H9 (cell line): ENCODE measurements at regions not wholly inside any gene's neighbourhood (a gene's known extent, or its start where the extent isn't known, plus 50 kb on each side); places are given as distances from the start of the nearest gene placed in this dataset.

Source experiments
- DNase-seq: peaks from one replicate; pipeline ENCODE4 v3.0.0-alpha.2; 2017
- H2AFZ ChIP-seq: one replicate; pipeline ENCODE4 v1.6.1; 2013; ENCODE audit warnings: mild to moderate bottlenecking, low read length, control low read depth, moderate library complexity
- H2AK5ac ChIP-seq: 2 replicates; pipeline ENCODE4 v1.6.1; 2013; ENCODE audit warnings: low read length, control low read depth, mixed read lengths; ENCODE audit not compliant: insufficient read length
- H2BK120ac ChIP-seq: one replicate; pipeline ENCODE4 v1.6.1; 2013; ENCODE audit warnings: low read depth, mild to moderate bottlenecking, low read length, control low read depth, inconsistent platforms; ENCODE audit not compliant: poor library complexity, severe bottlenecking
- H2BK12ac ChIP-seq: 2 replicates; pipeline ENCODE4 v1.6.1; 2013; ENCODE audit warnings: low read length, control low read depth, mixed read lengths, low read depth; ENCODE audit not compliant: insufficient read length
- H2BK15ac ChIP-seq: 2 replicates; pipeline ENCODE4 v1.6.1; 2013; ENCODE audit warnings: low read depth, low read length, control low read depth
- H2BK20ac ChIP-seq: one replicate; pipeline ENCODE4 v1.6.1; 2013; ENCODE audit warnings: low read depth, mild to moderate bottlenecking, low read length, control low read depth, inconsistent platforms; ENCODE audit not compliant: poor library complexity, severe bottlenecking
- H2BK5ac ChIP-seq: 2 replicates; pipeline ENCODE4 v1.6.1; 2013; ENCODE audit warnings: low read length, control low read depth, mixed read lengths; ENCODE audit not compliant: insufficient read length
- H3K14ac ChIP-seq: 2 replicates; pipeline ENCODE4 v1.6.1; 2013; ENCODE audit warnings: low read length, control low read depth; ENCODE audit not compliant: insufficient read depth
- H3K18ac ChIP-seq: 2 replicates; pipeline ENCODE4 v1.6.1; 2013; ENCODE audit warnings: low read depth, mild to moderate bottlenecking, mixed read lengths, low read length, control low read depth; ENCODE audit not compliant: insufficient read length
- H3K23ac ChIP-seq: 2 replicates; pipeline ENCODE4 v1.6.1; 2013; ENCODE audit warnings: low read length, control low read depth, mixed read lengths, low read depth; ENCODE audit not compliant: insufficient read length
- H3K23me2 ChIP-seq: 2 replicates; pipeline ENCODE4 v1.6.1; 2013; ENCODE audit warnings: low read depth, mild to moderate bottlenecking, mixed read lengths, low read length, control low read depth; ENCODE audit not compliant: insufficient read length, poor library complexity, severe bottlenecking
- H3K27ac ChIP-seq: 2 replicates; pipeline ENCODE4 v1.5.1; 2013; ENCODE audit warnings: low read length, control low read depth, mixed read lengths, low read depth; ENCODE audit not compliant: insufficient read length
- H3K27me3 ChIP-seq: 2 replicates; pipeline ENCODE4 v1.6.1; 2013; ENCODE audit warnings: low read length, control low read depth, inconsistent platforms; ENCODE audit not compliant: insufficient read depth
- H3K4ac ChIP-seq: 2 replicates; pipeline ENCODE4 v1.6.1; 2013; ENCODE audit warnings: low read depth, mild to moderate bottlenecking, control low read depth, inconsistent platforms, low read length, moderate library complexity
- H3K4me1 ChIP-seq: 2 replicates; pipeline ENCODE4 v1.6.1; 2013; ENCODE audit warnings: low read length, control low read depth, inconsistent platforms; ENCODE audit not compliant: insufficient read depth
- H3K4me2 ChIP-seq: 2 replicates; pipeline ENCODE4 v1.6.1; 2013; ENCODE audit warnings: low read length, control low read depth, mixed read lengths; ENCODE audit not compliant: insufficient read length, insufficient read depth
- H3K56ac ChIP-seq: 2 replicates; pipeline ENCODE4 v1.6.1; 2013; ENCODE audit warnings: low read depth, mild to moderate bottlenecking, mixed read lengths, low read length, control low read depth; ENCODE audit not compliant: insufficient read length
- H3K79me1 ChIP-seq: 2 replicates; pipeline ENCODE4 v1.6.1; 2013; ENCODE audit warnings: low read depth, mild to moderate bottlenecking, moderate library complexity, low read length, control low read depth, inconsistent platforms; ENCODE audit not compliant: insufficient read depth, poor library complexity, severe bottlenecking
- H3K79me2 ChIP-seq: 2 replicates; pipeline ENCODE4 v1.6.1; 2013; ENCODE audit warnings: low read length, control low read depth, inconsistent platforms; ENCODE audit not compliant: insufficient read depth
- H3K9ac ChIP-seq: 2 replicates; pipeline ENCODE4 v1.6.1; 2013; ENCODE audit warnings: low read length, control low read depth, mixed read lengths; ENCODE audit not compliant: insufficient read length; ENCODE audit errors: extremely low read depth
- H3K9me3 ChIP-seq: one replicate; pipeline ENCODE4 v1.6.1; 2013; ENCODE audit warnings: low read depth, low read length, inconsistent platforms; ENCODE audit not compliant: control insufficient read depth
- H3T11ph ChIP-seq: one replicate; pipeline ENCODE4 v1.6.1; 2013; ENCODE audit warnings: mild to moderate bottlenecking, low read length, control low read depth, inconsistent platforms
- H4K20me1 ChIP-seq: one replicate; pipeline ENCODE4 v1.6.1; 2013; ENCODE audit not compliant: control insufficient read depth, insufficient read length, insufficient read depth
- H4K5ac ChIP-seq: 2 replicates; pipeline ENCODE4 v1.6.1; 2013; ENCODE audit warnings: low read depth, mild to moderate bottlenecking, mixed read lengths, low read length, control low read depth; ENCODE audit not compliant: insufficient read length
- H4K8ac ChIP-seq: replicated peaks from 2 replicates; pipeline ENCODE4 v1.6.1; 2013; ENCODE audit warnings: low read length, control low read depth, mixed read lengths, low read depth; ENCODE audit not compliant: insufficient read length
- H4K91ac ChIP-seq: 2 replicates; pipeline ENCODE4 v1.6.1; 2013; ENCODE audit warnings: low read depth, mild to moderate bottlenecking, moderate library complexity, mixed read lengths, low read length, control low read depth; ENCODE audit not compliant: insufficient read length
- H3K27ac Mint-ChIP-seq, 3 experiments: 2 replicates in 2 of 3; 3 replicates in 1 of 3; pipeline ENCODE4 v1.8.0; 2020 to 2021; ENCODE audit warnings: mixed read lengths in 3 of 3, mild to moderate bottlenecking in 1 of 3, moderate library complexity in 1 of 3
- H3K27me3 Mint-ChIP-seq: 2 replicates; pipeline ENCODE4 v1.8.0; 2021; ENCODE audit warnings: low read depth, mild to moderate bottlenecking, moderate library complexity, mixed read lengths
- H3K36me3 Mint-ChIP-seq, 3 experiments: 2 replicates in 2 of 3; 3 replicates in 1 of 3; pipeline ENCODE4 v1.8.0; 2020 to 2021; ENCODE audit warnings: low read depth in 3 of 3, mixed read lengths in 3 of 3; ENCODE audit not compliant: insufficient read depth in 1 of 3
- H3K4me1 Mint-ChIP-seq, 2 experiments: 2 replicates each; pipeline ENCODE4 v1.8.0; 2020; ENCODE audit warnings: mixed read lengths in 2 of 2
- H3K4me3 Mint-ChIP-seq, 2 experiments: 2 replicates in 1 of 2; 3 replicates in 1 of 2; pipeline ENCODE4 v1.8.0; 2020 to 2021; ENCODE audit warnings: mild to moderate bottlenecking in 2 of 2, mixed read lengths in 2 of 2, moderate library complexity in 1 of 2
- H3K9me3 Mint-ChIP-seq, 2 experiments: 2 replicates in 1 of 2; 3 replicates in 1 of 2; pipeline ENCODE4 v1.8.0; 2020; ENCODE audit warnings: mild to moderate bottlenecking in 2 of 2, mixed read lengths in 2 of 2, moderate library complexity in 1 of 2
- WGBS: extraction: QIAGEN DNeasy Blood & Tissue Kit; methylation state at CpG from one replicate; pipeline ENCODE4 v1.1.7; 2013; ENCODE audit warnings: missing lambda C conversion rate, low lambda C conversion rate, mixed read lengths; ENCODE audit not compliant: insufficient read length; ENCODE audit errors: extremely low coverage; 5-methylcytosine and 5-hydroxymethylcytosine counted together
- TF ChIP-seq, protein P1 (sequence below): fragments of 200-600 bp; sonication (generic); conservative IDR thresholded peaks from 3 replicates; pipeline ENCODE4 v1.8.0; 2021; ENCODE audit warnings: antibody characterized with exemption, mild to moderate bottlenecking

DNA sequence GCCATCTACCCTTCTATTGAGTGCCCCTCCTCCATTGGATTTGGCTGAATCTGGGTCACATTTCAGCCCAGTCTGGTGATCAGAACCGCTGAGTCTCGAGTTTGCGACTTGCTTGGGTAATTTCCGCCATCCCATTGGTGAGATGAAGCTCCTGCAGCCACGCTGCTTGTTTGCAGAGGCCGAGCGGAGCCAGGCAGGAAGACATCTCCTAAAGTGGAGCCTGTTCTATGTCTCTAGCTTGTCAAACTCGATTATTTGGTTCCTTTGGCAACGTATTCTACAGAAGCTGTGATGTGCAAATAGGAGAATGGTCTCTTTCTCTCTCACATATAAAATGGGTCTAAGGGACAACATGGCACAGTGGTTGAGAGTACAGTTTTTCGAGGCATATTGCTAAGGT lies 206.8 kb upstream of the PLXNA2 start:
- Mint-ChIP-seq H3K27me3 (no peaks in the 10 kb centered on the region), H3K9me3 (no peaks in the 10 kb centered on the region), H3K4me1 (peaks cover 20 to 24% of the 10 kb centered on the region in 2 experiments), H3K4me3 (no peak overlapping the region), H3K36me3 (no peaks in the 10 kb centered on the region; a peak in 1 of 7 replicates), H3K27ac (no peak overlapping the region)
- Histone ChIP-seq H2AFZ (no peak overlapping the region), H3K9me3 (no peaks in the 10 kb centered on the region), H3K9ac (no peak overlapping the region), H3K23me2 (no peaks in the 10 kb centered on the region), H3K4ac (no peak overlapping the region), H2BK5ac (no peak overlapping the region), H4K91ac (no peak overlapping the region), H2BK120ac (no peak overlapping the region), H3K18ac (no peak overlapping the region), H3T11ph (no peak overlapping the region), H2AK5ac (no peak overlapping the region), H3K4me1 (peaks cover 2% of the 10 kb centered on the region; the same call in 1 of the 2 replicates), H3K14ac (no peak overlapping the region; the same call in 1 of the 2 replicates), H3K27ac (no peak overlapping the region), H4K8ac (no peak overlapping the region), H2BK12ac (no peak overlapping the region), H3K79me2 (no peaks in the 10 kb centered on the region), H4K20me1 (no peaks in the 10 kb centered on the region), H3K4me2 (no peak overlapping the region), H2BK20ac (no peak overlapping the region), H4K5ac (no peak overlapping the region), H3K79me1 (no peaks in the 10 kb centered on the region), H3K23ac (no peak overlapping the region), H3K56ac (no peak overlapping the region), H3K27me3 (no peaks in the 10 kb centered on the region), H2BK15ac (no peak overlapping the region)
- no peak for DNase-seq
- TF ChIP-seq, protein P1, sequence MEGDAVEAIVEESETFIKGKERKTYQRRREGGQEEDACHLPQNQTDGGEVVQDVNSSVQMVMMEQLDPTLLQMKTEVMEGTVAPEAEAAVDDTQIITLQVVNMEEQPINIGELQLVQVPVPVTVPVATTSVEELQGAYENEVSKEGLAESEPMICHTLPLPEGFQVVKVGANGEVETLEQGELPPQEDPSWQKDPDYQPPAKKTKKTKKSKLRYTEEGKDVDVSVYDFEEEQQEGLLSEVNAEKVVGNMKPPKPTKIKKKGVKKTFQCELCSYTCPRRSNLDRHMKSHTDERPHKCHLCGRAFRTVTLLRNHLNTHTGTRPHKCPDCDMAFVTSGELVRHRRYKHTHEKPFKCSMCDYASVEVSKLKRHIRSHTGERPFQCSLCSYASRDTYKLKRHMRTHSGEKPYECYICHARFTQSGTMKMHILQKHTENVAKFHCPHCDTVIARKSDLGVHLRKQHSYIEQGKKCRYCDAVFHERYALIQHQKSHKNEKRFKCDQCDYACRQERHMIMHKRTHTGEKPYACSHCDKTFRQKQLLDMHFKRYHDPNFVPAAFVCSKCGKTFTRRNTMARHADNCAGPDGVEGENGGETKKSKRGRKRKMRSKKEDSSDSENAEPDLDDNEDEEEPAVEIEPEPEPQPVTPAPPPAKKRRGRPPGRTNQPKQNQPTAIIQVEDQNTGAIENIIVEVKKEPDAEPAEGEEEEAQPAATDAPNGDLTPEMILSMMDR, result no peak
- WGBS, result no CpG with 5 or more reads among the region's 10 CpGs
